ENCODE measurements at regions not wholly inside any gene's neighbourhood (a gene's known extent, or its start where the extent isn't known, plus 50 kb on each side); places are given as distances from the start of the nearest gene placed in this dataset.

GRCh38 chr10:36164556-36165504 lies 522.7 kb upstream of the FZD8 start:
- no peak for TF ChIP-seq CTCF (IDR thresholded peaks at IDR 0.05; ENCODE audit: insufficient read depth, low read length, poor library complexity, severe bottlenecking)
- no peak overlapping the region for H3K4me3 ChIP-seq (ENCODE audit: low read depth, low read length)
- H3K36me3 ChIP-seq (ENCODE audit: control insufficient read depth, insufficient read depth, low read length) = no peaks in the 10 kb centered on the region
- DNase-seq (ENCODE audit: low read depth) = no peak
- H3K27me3 ChIP-seq (ENCODE audit: control insufficient read depth, insufficient read depth, low read length) = no peaks in the 10 kb centered on the region

- H3K36me3 ChIP-seq (ENCODE audit: control insufficient read depth, insufficient read depth, low read length) = no peaks in the 10 kb centered on the region
- TF ChIP-seq CTCF (IDR thresholded peaks at IDR 0.05; ENCODE audit: insufficient read depth, low read length, poor library complexity, severe bottlenecking) = no peak
- no peaks in the 10 kb centered on the region for H3K27me3 ChIP-seq (ENCODE audit: control insufficient read depth, insufficient read depth, low read length)
- H3K4me3 ChIP-seq (ENCODE audit: low read depth, low read length) = no peak overlapping the region
- no peak for DNase-seq (ENCODE audit: low read depth)
Measured at GRCh38 chr10:36163827-36164226, 521.7 kb upstream of the FZD8 start.

- Histone ChIP-seq H3K36me3 (ENCODE audit: control insufficient read depth, insufficient read depth, low read length) (no peaks in the 10 kb centered on the region), H3K4me3 (ENCODE audit: low read depth, low read length) (no peak overlapping the region), H3K27me3 (ENCODE audit: control insufficient read depth, insufficient read depth, low read length) (no peaks in the 10 kb centered on the region)
- DNase-seq (ENCODE audit: low read depth) = no peak
- no peak for TF ChIP-seq CTCF (IDR thresholded peaks at IDR 0.05; ENCODE audit: insufficient read depth, low read length, poor library complexity, severe bottlenecking)
Measured at GRCh38 chr10:36157486-36157885, 515.4 kb upstream of the FZD8 start.

- DNase-seq (ENCODE audit: low read depth) = no peak
- H3K36me3 ChIP-seq (ENCODE audit: control insufficient read depth, insufficient read depth, low read length) = no peaks in the 10 kb centered on the region
- no peak for TF ChIP-seq CTCF (IDR thresholded peaks at IDR 0.05; ENCODE audit: insufficient read depth, low read length, poor library complexity, severe bottlenecking)
- no peak overlapping the region for H3K4me3 ChIP-seq (ENCODE audit: low read depth, low read length)
- no peaks in the 10 kb centered on the region for H3K27me3 ChIP-seq (ENCODE audit: control insufficient read depth, insufficient read depth, low read length)
Measured at GRCh38 chr10:36148207-36148606, 506.1 kb upstream of the FZD8 start.

GRCh38 chr10:36147529-36147928 lies 505.4 kb upstream of the FZD8 start:
- Histone ChIP-seq H3K27me3 (ENCODE audit: control insufficient read depth, insufficient read depth, low read length) (no peaks in the 10 kb centered on the region), H3K4me3 (ENCODE audit: low read depth, low read length) (no peak overlapping the region), H3K36me3 (ENCODE audit: control insufficient read depth, insufficient read depth, low read length) (no peaks in the 10 kb centered on the region)
- TF ChIP-seq CTCF (IDR thresholded peaks at IDR 0.05; ENCODE audit: insufficient read depth, low read length, poor library complexity, severe bottlenecking) = no peak
- no peak for DNase-seq (ENCODE audit: low read depth)

Data from kidney epithelial cell (primary cell).